DND-41 (cell line): ENCODE measurements at regions not wholly inside any gene's neighbourhood (a gene's known extent, or its start where the extent isn't known, plus 50 kb on each side); places are given as distances from the start of the nearest gene placed in this dataset.

Experiments used
- ATAC-seq: fragments of 200-7000 bp; cut with Tn5 transposase; 3 replicates; pipeline ENCODE4 v1.9.1; 2021; ENCODE audit warnings: low read depth; ENCODE audit not compliant: insufficient read depth
- DNase-seq: peaks from one replicate; pipeline ENCODE4 v3.0.0-alpha.2; 2020
- H2AFZ ChIP-seq: 2 replicates; pipeline ENCODE4 v1.6.0; 2012; ENCODE audit warnings: low read depth, low read length
- H3K27ac ChIP-seq: 2 replicates; pipeline ENCODE4 v1.5.1; 2012; ENCODE audit warnings: low read length, inconsistent platforms
- H3K27me3 ChIP-seq: fragments of 200-600 bp; sonication (generic); 2 replicates; pipeline ENCODE4 v1.6.0; 2012; ENCODE audit warnings: low read length, mild to moderate bottlenecking, inconsistent platforms; ENCODE audit not compliant: insufficient read depth, poor library complexity
- H3K36me3 ChIP-seq: 2 replicates; pipeline ENCODE4 v1.5.1; 2012; ENCODE audit warnings: low read length, inconsistent platforms; ENCODE audit not compliant: insufficient read depth
- H3K4me1 ChIP-seq: 2 replicates; pipeline ENCODE4 v1.5.1; 2012; ENCODE audit warnings: mild to moderate bottlenecking, low read length; ENCODE audit not compliant: insufficient read depth
- H3K4me2 ChIP-seq: 2 replicates; pipeline ENCODE4 v1.6.0; 2012; ENCODE audit warnings: mild to moderate bottlenecking, moderate library complexity, low read length, inconsistent platforms; ENCODE audit not compliant: insufficient read depth
- H3K4me3 ChIP-seq, 2 experiments: fragments of 200-600 bp in 1 of 2; shearing (Covaris generic) in 1 of 2; 2 replicates each; pipeline ENCODE4 v1.5.1; 2012 to 2016; ENCODE audit warnings: inconsistent platforms in 2 of 2, low read length in 2 of 2, mild to moderate bottlenecking in 2 of 2, low read depth in 1 of 2, moderate library complexity in 1 of 2
- H3K79me2 ChIP-seq: 2 replicates; pipeline ENCODE4 v1.6.0; 2012; ENCODE audit warnings: low read length, inconsistent platforms; ENCODE audit not compliant: insufficient read depth
- H3K9ac ChIP-seq: 2 replicates; pipeline ENCODE4 v1.6.0; 2012; ENCODE audit warnings: low read depth, mild to moderate bottlenecking, inconsistent platforms, low read length, moderate library complexity
- H3K9me3 ChIP-seq: 2 replicates; pipeline ENCODE4 v1.5.1; 2012; ENCODE audit warnings: low read length, moderate library complexity, mild to moderate bottlenecking, inconsistent platforms; ENCODE audit not compliant: insufficient read depth, severe bottlenecking
- H4K20me1 ChIP-seq: 2 replicates; pipeline ENCODE4 v1.6.0; 2012; ENCODE audit warnings: low read length; ENCODE audit not compliant: insufficient read depth
- CTCF ChIP-seq: IDR thresholded peaks from 2 replicates; pipeline ENCODE4 v1.5.1; 2012; ENCODE audit warnings: borderline replicate concordance, low read length, moderate library complexity, mild to moderate bottlenecking; ENCODE audit not compliant: poor library complexity, severe bottlenecking; ENCODE audit errors: extremely low read depth
- EZH2 ChIP-seq: IDR thresholded peaks from 3 replicates; pipeline ENCODE4 v1.6.1; 2012; ENCODE audit warnings: borderline replicate concordance, low read depth, mild to moderate bottlenecking, moderate library complexity, low read length, inconsistent platforms; ENCODE audit not compliant: severe bottlenecking

- H2AFZ ChIP-seq, result no peak overlapping the region
- H3K36me3 ChIP-seq, result no peaks in the 10 kb centered on the region
- H3K4me3 ChIP-seq, result no peak overlapping the region
- DNase-seq (no peak), ATAC-seq (no peak)
- no peaks in the 10 kb centered on the region for H3K79me2 ChIP-seq
- no peaks in the 10 kb centered on the region for H3K4me1 ChIP-seq
- TF ChIP-seq EZH2 (no peak), CTCF (no peak)
- H3K9ac ChIP-seq, result no peak overlapping the region
- H3K9me3 ChIP-seq, result peaks cover 14% of the 10 kb centered on the region
- no peaks in the 10 kb centered on the region for H4K20me1 ChIP-seq
- H3K4me2 ChIP-seq, result no peak overlapping the region
- H3K27ac ChIP-seq, result no peak overlapping the region
- no peaks in the 10 kb centered on the region for H3K27me3 ChIP-seq
Observed at GRCh38 chr19:27765912-27766725, 1446.8 kb downstream of the UQCRFS1 start.

- Histone ChIP-seq H3K36me3 (no peaks in the 10 kb centered on the region), H3K4me2 (no peak overlapping the region), H3K27ac (no peak overlapping the region), H3K9me3 (peaks cover 14% of the 10 kb centered on the region), H2AFZ (no peak overlapping the region), H3K79me2 (no peaks in the 10 kb centered on the region), H3K4me3 (no peak overlapping the region), H3K4me1 (no peaks in the 10 kb centered on the region), H3K27me3 (no peaks in the 10 kb centered on the region), H4K20me1 (no peaks in the 10 kb centered on the region), H3K9ac (no peak overlapping the region)
- TF ChIP-seq CTCF (no peak), EZH2 (no peak)
- no peak for ATAC-seq
- no peak for DNase-seq
Observed at GRCh38 chr19:27765397-27765796, 1447.6 kb downstream of the UQCRFS1 start.

- H3K9ac ChIP-seq, result no peak overlapping the region
- DNase-seq (no peak), ATAC-seq (no peak)
- H3K36me3 ChIP-seq, result no peaks in the 10 kb centered on the region
- no peaks in the 10 kb centered on the region for H3K79me2 ChIP-seq
- no peaks in the 10 kb centered on the region for H3K27me3 ChIP-seq
- H3K4me1 ChIP-seq, result no peaks in the 10 kb centered on the region
- no peak overlapping the region for H3K4me2 ChIP-seq
- H2AFZ ChIP-seq, result no peak overlapping the region
- no peak for TF ChIP-seq CTCF
- no peak for TF ChIP-seq EZH2
- no peak overlapping the region for H3K4me3 ChIP-seq
- H3K9me3 ChIP-seq, result peaks cover 14% of the 10 kb centered on the region
- no peaks in the 10 kb centered on the region for H4K20me1 ChIP-seq
- no peak overlapping the region for H3K27ac ChIP-seq
Observed at GRCh38 chr19:27764186-27764804, 1448.7 kb downstream of the UQCRFS1 start.
